ENCODE measurements at regions not wholly inside any gene's neighbourhood (a gene's known extent, or its start where the extent isn't known, plus 50 kb on each side); places are given as distances from the start of the nearest gene placed in this dataset.

DNA sequence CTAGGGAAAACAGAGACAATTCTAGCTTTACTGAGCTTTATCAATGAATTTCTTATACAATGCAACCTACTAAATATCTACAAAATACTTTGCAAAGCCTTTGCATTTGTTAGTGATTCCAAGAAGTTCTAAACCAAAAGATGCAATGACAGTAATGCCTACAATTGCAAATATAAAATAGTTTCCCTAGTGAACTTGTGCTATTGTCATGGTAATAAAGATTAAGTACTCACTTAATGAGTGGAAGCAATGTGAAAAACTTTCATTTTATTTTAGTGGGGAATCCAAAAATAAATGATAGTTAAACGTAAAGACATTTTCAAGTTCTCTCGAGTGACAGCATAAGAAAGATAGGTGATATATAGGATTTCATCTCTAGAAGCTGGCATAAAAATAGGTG lies 270.5 kb upstream of the CTNND2 start:
- ChIA-PET CTCF (no interaction called here), POLR2A (no interaction called here), RAD21 (ENCODE audit: low non-redundant PET in 1 of 2, low total read pairs in 2 of 2, uncharacterized antibody in 2 of 2, unreplicated experiment in 2 of 2) (no interaction called here)
- Histone ChIP-seq H3K9me2 (ENCODE audit: insufficient read depth) (no peaks in the 10 kb centered on the region), H3K9me3 (ENCODE audit: control insufficient read depth in 1 of 2, insufficient read depth in 1 of 2, low read depth in 1 of 2, low read length in 2 of 2) (peaks cover 7 to 19% of the 10 kb centered on the region in 2 experiments; a peak in 2 of 4 replicates), H4K20me1 (ENCODE audit: insufficient read depth) (no peaks in the 10 kb centered on the region), H3K4me3 (replicated peaks in 1 of 2; ENCODE audit: low read depth in 1 of 2, low read length in 2 of 2) (no peak overlapping the region), H3K36me3 (ENCODE audit: control insufficient read depth in 1 of 2, insufficient read depth in 2 of 2, low read length in 2 of 2) (no peaks in the 10 kb centered on the region), H2AFZ (ENCODE audit: low read depth, low read length, poor library complexity, severe bottlenecking) (no peak overlapping the region), H3K4me2 (ENCODE audit: low read length) (no peak overlapping the region), H3K4me1 (ENCODE audit: control insufficient read depth in 1 of 2, insufficient read depth in 2 of 2, low read length in 2 of 2) (no peaks in the 10 kb centered on the region), H3K27me3 (ENCODE audit: insufficient read depth, low read length) (no peaks in the 10 kb centered on the region), H3K9ac (ENCODE audit: low read length) (no peak overlapping the region), H3K27ac (ENCODE audit: low read depth, low read length) (no peak overlapping the region), H3K79me2 (ENCODE audit: insufficient read depth, low read length) (no peaks in the 10 kb centered on the region)
- no peak for DNase-seq (ENCODE audit: low read depth, low spot score)
- no TSS peak for BruUV-seq (replicated peaks)
- no peak for ATAC-seq
- TF ChIP-seq SP1 (IDR thresholded peaks at IDR 0.05; ENCODE audit: low read depth), result no peak
- no peak for TF ChIP-seq JUND (IDR thresholded peaks at IDR 0.05)
- no peak for TF ChIP-seq POLR2AphosphoS5 (IDR thresholded peaks at IDR 0.05; ENCODE audit: low read depth, low read length)
- TF ChIP-seq FOSL1 (IDR thresholded peaks at IDR 0.05; ENCODE audit: low read depth), result no peak
- TF ChIP-seq, protein P1, sequence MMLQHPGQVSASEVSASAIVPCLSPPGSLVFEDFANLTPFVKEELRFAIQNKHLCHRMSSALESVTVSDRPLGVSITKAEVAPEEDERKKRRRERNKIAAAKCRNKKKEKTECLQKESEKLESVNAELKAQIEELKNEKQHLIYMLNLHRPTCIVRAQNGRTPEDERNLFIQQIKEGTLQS (IDR thresholded peaks at IDR 0.05), result no peak
- no peak for TF ChIP-seq EZH2phosphoT487 (IDR thresholded peaks at IDR 0.05; ENCODE audit: borderline replicate concordance)
- intact Hi-C loops (cut with micrococcal nuclease), result no loop called here

DNA sequence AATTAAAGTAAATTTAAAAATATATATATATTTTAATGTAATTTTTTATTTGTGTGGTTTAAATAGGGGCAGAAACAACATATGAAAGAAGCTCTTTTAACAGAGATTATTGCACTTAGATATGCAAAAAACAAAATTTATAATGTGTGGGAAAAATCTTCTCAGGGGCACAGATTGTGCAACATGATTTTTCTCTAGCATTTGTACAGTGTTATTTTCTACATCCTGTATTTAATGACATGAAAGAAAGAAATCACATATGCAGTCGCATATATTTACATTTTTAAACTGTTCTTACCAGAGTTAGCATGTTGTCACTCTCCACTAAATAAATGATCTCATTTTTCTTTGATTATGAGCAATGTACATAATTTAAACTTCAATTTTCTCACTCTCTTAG lies 265.3 kb upstream of the CTNND2 start:
- intact Hi-C loops (cut with micrococcal nuclease), result no loop called here
- no peak for ATAC-seq
- Histone ChIP-seq H3K27me3 (ENCODE audit: insufficient read depth, low read length) (no peaks in the 10 kb centered on the region), H2AFZ (ENCODE audit: low read depth, low read length, poor library complexity, severe bottlenecking) (no peak overlapping the region), H3K27ac (ENCODE audit: low read depth, low read length) (no peak overlapping the region), H3K9me2 (ENCODE audit: insufficient read depth) (no peaks in the 10 kb centered on the region), H3K9me3 (ENCODE audit: control insufficient read depth in 1 of 2, insufficient read depth in 1 of 2, low read depth in 1 of 2, low read length in 2 of 2) (peaks cover 0 to 13% of the 10 kb centered on the region in 2 experiments; a peak in 1 of 4 replicates), H3K79me2 (ENCODE audit: insufficient read depth, low read length) (no peaks in the 10 kb centered on the region), H4K20me1 (ENCODE audit: insufficient read depth) (no peaks in the 10 kb centered on the region), H3K4me3 (replicated peaks in 1 of 2; ENCODE audit: low read depth in 1 of 2, low read length in 2 of 2) (no peak overlapping the region), H3K4me2 (ENCODE audit: low read length) (no peak overlapping the region), H3K4me1 (ENCODE audit: control insufficient read depth in 1 of 2, insufficient read depth in 2 of 2, low read length in 2 of 2) (no peaks in the 10 kb centered on the region), H3K36me3 (ENCODE audit: control insufficient read depth in 1 of 2, insufficient read depth in 2 of 2, low read length in 2 of 2) (no peaks in the 10 kb centered on the region), H3K9ac (ENCODE audit: low read length) (no peak overlapping the region)
- no peak for DNase-seq (ENCODE audit: low read depth, low spot score)
- ChIA-PET POLR2A (no interaction called here), CTCF (no interaction called here), RAD21 (ENCODE audit: low non-redundant PET in 1 of 2, low total read pairs in 2 of 2, uncharacterized antibody in 2 of 2, unreplicated experiment in 2 of 2) (no interaction called here)
- no TSS peak for BruUV-seq (replicated peaks)
- TF ChIP-seq, protein P1 (IDR thresholded peaks at IDR 0.05), result no peak
- TF ChIP-seq ZNF274 (IDR thresholded peaks at IDR 0.05; ENCODE audit: low read depth, low read length) (no peak), JUND (IDR thresholded peaks at IDR 0.05) (no peak), ELF1 (IDR thresholded peaks at IDR 0.05; ENCODE audit: borderline replicate concordance, low read depth) (no peak), CEBPB (IDR thresholded peaks at IDR 0.05; ENCODE audit: low read depth) (no peak), FOSL1 (IDR thresholded peaks at IDR 0.05; ENCODE audit: low read depth) (no peak)

Data from HCT116 (cell line).